ENCODE measurements at regions not wholly inside any gene's neighbourhood (a gene's known extent, or its start where the extent isn't known, plus 50 kb on each side); places are given as distances from the start of the nearest gene placed in this dataset.

DNA sequence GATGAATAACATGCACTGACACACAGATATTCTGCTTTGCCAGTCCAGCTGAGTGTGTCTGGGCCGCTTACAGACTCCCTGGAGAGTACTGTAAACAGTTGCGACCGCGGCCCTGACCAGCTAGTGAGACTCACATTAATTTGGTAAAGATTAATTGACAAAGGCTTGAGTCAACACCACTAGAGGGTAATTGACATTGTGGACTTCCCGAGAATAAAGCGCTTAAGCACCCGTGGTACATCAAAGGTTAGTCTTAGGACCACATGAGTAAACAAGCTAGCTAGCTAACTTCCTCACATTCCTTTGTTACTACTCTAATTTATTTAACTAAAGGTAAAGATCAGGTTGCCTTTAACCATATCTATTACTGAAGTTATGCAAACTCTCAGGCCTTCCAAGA is 624.4 kb upstream of the ARGLU1 start:
- DNase-seq (ENCODE audit: low read depth): no peak
- TF ChIP-seq, protein P1, sequence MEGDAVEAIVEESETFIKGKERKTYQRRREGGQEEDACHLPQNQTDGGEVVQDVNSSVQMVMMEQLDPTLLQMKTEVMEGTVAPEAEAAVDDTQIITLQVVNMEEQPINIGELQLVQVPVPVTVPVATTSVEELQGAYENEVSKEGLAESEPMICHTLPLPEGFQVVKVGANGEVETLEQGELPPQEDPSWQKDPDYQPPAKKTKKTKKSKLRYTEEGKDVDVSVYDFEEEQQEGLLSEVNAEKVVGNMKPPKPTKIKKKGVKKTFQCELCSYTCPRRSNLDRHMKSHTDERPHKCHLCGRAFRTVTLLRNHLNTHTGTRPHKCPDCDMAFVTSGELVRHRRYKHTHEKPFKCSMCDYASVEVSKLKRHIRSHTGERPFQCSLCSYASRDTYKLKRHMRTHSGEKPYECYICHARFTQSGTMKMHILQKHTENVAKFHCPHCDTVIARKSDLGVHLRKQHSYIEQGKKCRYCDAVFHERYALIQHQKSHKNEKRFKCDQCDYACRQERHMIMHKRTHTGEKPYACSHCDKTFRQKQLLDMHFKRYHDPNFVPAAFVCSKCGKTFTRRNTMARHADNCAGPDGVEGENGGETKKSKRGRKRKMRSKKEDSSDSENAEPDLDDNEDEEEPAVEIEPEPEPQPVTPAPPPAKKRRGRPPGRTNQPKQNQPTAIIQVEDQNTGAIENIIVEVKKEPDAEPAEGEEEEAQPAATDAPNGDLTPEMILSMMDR (IDR thresholded peaks at IDR 0.05; ENCODE audit: control insufficient read depth, extremely low read depth, insufficient read depth): no peak
- H3K4me3 ChIP-seq (ENCODE audit: low read depth, low read length): no peak overlapping the region

DNA sequence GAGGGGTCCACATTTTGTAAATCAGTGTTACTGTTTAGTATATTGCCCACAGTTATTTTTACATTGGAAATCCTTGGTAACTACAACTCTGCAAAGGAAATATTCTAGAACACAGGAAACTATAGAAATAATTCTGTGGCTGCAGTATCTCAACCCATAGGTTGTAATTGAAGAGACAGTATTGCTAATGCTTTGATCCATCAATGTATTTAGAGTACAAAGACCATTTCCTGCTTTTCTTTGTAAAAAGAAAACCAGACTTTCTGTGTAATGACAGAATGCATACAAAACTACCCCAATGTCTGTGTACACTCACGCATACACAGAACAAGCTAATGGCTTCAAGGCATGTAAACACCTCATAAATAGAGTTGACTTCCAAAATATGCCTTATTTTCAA is 622.1 kb upstream of the ARGLU1 start:
- H3K4me3 ChIP-seq (ENCODE audit: low read depth, low read length): no peak overlapping the region
- DNase-seq (ENCODE audit: low read depth): no peak
- TF ChIP-seq, protein P1 (IDR thresholded peaks at IDR 0.05; ENCODE audit: control insufficient read depth, extremely low read depth, insufficient read depth): no peak

DNA sequence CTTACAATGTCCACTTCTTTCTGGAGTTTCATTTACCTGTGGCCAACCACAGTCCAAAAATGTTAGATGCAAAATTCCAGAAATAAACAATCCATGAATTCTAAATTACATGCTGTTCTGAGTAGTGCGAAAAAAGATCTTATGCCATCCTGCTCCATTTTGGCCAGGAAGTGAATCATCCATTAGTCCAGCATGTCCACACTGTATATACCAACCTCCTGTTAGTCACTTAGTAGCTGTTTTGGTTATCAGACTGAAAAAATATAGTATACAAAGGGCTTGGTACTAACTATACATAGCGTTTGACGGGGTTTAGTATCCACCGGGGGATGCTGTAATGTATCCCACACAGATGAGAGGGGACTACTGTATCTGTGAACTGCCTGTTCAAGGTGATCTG is 618.0 kb upstream of the ARGLU1 start:
- DNase-seq (ENCODE audit: low read depth): no peak
- TF ChIP-seq, protein P1 (IDR thresholded peaks at IDR 0.05; ENCODE audit: control insufficient read depth, extremely low read depth, insufficient read depth): no peak
- H3K4me3 ChIP-seq (ENCODE audit: low read depth, low read length): no peak overlapping the region

DNA sequence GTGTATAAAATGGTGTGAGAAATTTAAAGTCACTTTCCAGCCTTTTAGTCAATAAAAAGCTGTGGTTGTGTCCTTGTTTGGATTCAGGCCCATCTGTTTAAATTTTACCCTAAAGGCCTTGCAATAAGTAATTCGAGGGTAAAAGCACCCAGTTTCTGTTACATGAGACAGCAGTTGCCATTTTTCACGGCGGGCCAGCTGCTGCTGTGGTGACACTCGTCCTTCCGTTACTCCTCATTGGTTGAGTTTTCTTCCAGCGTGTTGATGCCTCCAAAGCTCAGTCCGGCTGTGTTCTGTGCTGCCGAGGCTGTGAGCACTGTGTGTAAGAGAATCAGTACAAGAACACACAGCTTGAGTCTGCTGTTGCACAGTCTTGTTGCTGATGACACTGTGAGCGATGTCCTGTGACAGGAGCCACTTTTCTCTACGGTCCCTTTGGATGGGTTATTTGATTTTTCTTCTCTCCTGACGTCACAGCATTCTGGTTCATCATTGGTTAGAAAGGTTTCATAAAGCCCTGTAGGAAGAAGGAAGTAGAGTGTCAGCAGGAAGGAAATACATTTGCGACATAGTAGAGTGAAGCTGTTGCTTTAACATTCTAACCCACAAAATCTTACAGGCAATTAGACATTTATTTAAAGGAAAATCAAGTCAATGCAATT is 602.5 kb upstream of the ARGLU1 start:
- no peak for DNase-seq (ENCODE audit: low read depth)
- no peak overlapping the region for H3K4me3 ChIP-seq (ENCODE audit: low read depth, low read length)
- TF ChIP-seq, protein P1 (IDR thresholded peaks at IDR 0.05; ENCODE audit: control insufficient read depth, extremely low read depth, insufficient read depth): no peak

DNA sequence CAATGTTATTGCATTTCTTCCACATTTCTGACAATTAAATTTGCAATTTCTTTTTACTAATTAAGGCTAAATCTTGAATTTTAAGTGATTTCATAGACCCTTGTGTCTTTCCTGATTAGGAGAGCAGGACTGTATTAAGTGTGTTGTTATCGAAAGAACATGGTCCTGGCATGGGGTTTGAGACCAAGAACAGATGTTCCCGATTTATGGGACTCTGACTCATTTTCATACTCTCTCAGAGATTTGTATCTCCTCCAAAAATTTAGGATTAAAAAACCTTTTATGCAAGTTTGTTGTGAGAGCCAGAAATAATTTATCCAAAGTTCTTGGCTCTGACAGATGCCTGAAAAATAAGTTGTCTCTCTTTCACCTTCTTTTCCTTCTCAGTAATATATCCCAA is 589.3 kb upstream of the ARGLU1 start:
- TF ChIP-seq, protein P1 (IDR thresholded peaks at IDR 0.05; ENCODE audit: control insufficient read depth, extremely low read depth, insufficient read depth): no peak
- DNase-seq (ENCODE audit: low read depth): no peak
- H3K4me3 ChIP-seq (ENCODE audit: low read depth, low read length): no peak overlapping the region

DNA sequence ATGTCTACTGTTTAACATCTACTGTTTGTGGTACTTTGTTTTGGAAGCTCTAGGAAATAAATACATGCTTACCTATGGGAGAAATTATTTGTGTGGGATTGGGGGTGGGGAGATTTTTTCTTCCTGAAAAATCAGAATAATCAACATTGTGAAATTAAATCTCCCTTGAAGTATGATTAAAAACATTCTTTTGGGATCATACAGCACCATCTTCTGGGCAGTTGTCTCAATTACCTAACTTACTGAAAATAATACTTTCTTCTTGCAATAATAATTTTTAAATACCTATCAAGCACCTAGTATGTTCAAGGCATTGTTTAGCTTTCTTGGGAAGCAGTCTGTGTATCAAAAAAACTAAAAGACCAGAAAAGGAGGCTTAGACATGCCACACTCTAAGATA is 576.5 kb upstream of the ARGLU1 start:
- no peak overlapping the region for H3K4me3 ChIP-seq (ENCODE audit: low read depth, low read length)
- TF ChIP-seq, protein P1 (IDR thresholded peaks at IDR 0.05; ENCODE audit: control insufficient read depth, extremely low read depth, insufficient read depth): peak; percentile 51
- DNase-seq (ENCODE audit: low read depth): no peak

DNA sequence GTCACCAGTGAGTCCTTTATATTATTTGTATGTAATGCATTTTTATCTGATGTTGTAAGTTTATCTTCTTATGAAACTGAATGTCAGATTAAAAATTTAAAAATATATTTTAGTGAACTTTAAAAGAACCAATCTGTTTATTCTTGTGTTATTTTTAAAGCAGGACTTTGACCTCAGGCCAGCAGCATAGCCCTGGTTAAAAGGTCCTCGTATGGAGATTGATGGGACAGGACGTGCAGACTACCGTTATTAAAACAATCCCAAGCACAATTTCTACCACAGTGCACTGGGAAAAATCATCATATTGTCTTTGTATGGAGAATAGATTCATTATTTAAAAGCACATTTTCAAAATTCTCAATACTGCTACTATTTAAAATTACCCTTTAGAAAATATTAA is 573.8 kb upstream of the ARGLU1 start:
- no peak overlapping the region for H3K4me3 ChIP-seq (ENCODE audit: low read depth, low read length)
- TF ChIP-seq, protein P1 (IDR thresholded peaks at IDR 0.05; ENCODE audit: control insufficient read depth, extremely low read depth, insufficient read depth): no peak
- no peak for DNase-seq (ENCODE audit: low read depth)

Data from LNCaP clone FGC (cell line).